Adipocyte (in vitro differentiated cells): ENCODE measurements at regions not wholly inside any gene's neighbourhood (a gene's known extent, or its start where the extent isn't known, plus 50 kb on each side); places are given as distances from the start of the nearest gene placed in this dataset.

Experiments used
- DNase-seq: peaks from one replicate; pipeline ENCODE4 v3.0.0-alpha.2; 2015; ENCODE audit warnings: low read depth
- H3K27me3 ChIP-seq: replicated peaks from 2 replicates; pipeline ENCODE4 v1.7.0; 2013; ENCODE audit warnings: mild to moderate bottlenecking, low read length, moderate library complexity; ENCODE audit not compliant: control insufficient read depth, insufficient read depth
- H3K36me3 ChIP-seq: 2 replicates; pipeline ENCODE4 v1.7.0; 2013; ENCODE audit warnings: low read length, mild to moderate bottlenecking, moderate library complexity; ENCODE audit not compliant: control insufficient read depth, insufficient read depth, severe bottlenecking
- H3K4me1 ChIP-seq: 2 replicates; pipeline ENCODE4 v1.7.0; 2013; ENCODE audit warnings: mild to moderate bottlenecking, low read length, moderate library complexity; ENCODE audit not compliant: control insufficient read depth, insufficient read depth
- H3K4me3 ChIP-seq: 2 replicates; pipeline ENCODE4 v1.7.0; 2013; ENCODE audit warnings: mild to moderate bottlenecking, low read length, moderate library complexity
- H3K9ac ChIP-seq: 2 replicates; pipeline ENCODE4 v1.7.0; 2013; ENCODE audit warnings: mild to moderate bottlenecking, low read length, moderate library complexity
- H3K9me3 ChIP-seq: 2 replicates; pipeline ENCODE4 v1.7.0; 2013; ENCODE audit warnings: mild to moderate bottlenecking, low read length, moderate library complexity; ENCODE audit not compliant: control insufficient read depth

GRCh38 chr11:45573728-45574127, 91.7 kb downstream of the CHST1 start:
- Histone ChIP-seq H3K4me1 (no peaks in the 10 kb centered on the region), H3K36me3 (no peaks in the 10 kb centered on the region), H3K9me3 (no peaks in the 10 kb centered on the region), H3K4me3 (no peak overlapping the region), H3K9ac (no peak overlapping the region), H3K27me3 (peaks cover 72% of the 10 kb centered on the region)
- DNase-seq = no peak

GRCh38 chr11:45572354-45573123, 92.9 kb downstream of the CHST1 start:
- no peaks in the 10 kb centered on the region for H3K9me3 ChIP-seq
- peaks cover 69% of the 10 kb centered on the region for H3K27me3 ChIP-seq
- no peak for DNase-seq
- H3K4me3 ChIP-seq = no peak overlapping the region
- no peak overlapping the region for H3K9ac ChIP-seq
- no peaks in the 10 kb centered on the region for H3K4me1 ChIP-seq
- H3K36me3 ChIP-seq = no peaks in the 10 kb centered on the region

GRCh38 chr11:45569776-45570175, 95.6 kb downstream of the CHST1 start:
- Histone ChIP-seq H3K4me1 (no peaks in the 10 kb centered on the region), H3K9ac (no peak overlapping the region)

GRCh38 chr11:45568049-45568448, 97.4 kb downstream of the CHST1 start:
- H3K4me1 ChIP-seq = no peaks in the 10 kb centered on the region
- no peaks in the 10 kb centered on the region for H3K36me3 ChIP-seq
- no peak overlapping the region for H3K9ac ChIP-seq
- no peaks in the 10 kb centered on the region for H3K9me3 ChIP-seq
- DNase-seq = no peak
- peaks cover 67% of the 10 kb centered on the region for H3K27me3 ChIP-seq
- H3K4me3 ChIP-seq = no peak overlapping the region

More at GRCh38 chr11:45569776-45570175, 95.6 kb downstream of the CHST1 start:
- no peak for DNase-seq
- H3K27me3 ChIP-seq = peaks cover 68% of the 10 kb centered on the region
- no peaks in the 10 kb centered on the region for H3K9me3 ChIP-seq
- no peak overlapping the region for H3K4me3 ChIP-seq
- H3K36me3 ChIP-seq = no peaks in the 10 kb centered on the region

DNA sequence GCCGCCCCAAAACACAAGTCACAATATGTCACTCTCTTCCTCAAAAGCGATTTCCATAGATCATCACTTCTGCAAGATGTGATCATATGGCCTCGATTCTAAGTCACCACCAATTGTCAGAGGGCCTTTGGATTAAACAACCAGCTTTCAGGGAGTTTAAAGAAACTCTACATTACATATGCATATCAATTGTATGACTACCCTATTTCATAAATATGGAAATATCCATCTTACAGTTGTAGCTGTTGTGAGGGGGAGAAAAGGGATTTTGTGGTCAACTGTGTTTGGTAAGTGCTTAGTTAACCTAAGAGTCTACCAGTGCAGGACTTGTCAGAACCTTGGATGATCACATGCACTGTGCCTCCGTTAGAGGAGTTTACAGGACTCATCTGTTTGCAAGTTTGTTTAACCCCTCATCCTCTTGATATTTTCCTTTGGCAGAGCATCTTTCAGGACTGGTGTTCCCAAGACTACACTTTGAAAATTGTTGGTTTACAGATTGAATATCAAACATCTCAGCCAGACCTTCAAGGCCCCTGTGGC, 99.9 kb downstream of the CHST1 start:
- peaks cover 51% of the 10 kb centered on the region for H3K27me3 ChIP-seq
- no peak overlapping the region for H3K9ac ChIP-seq
- no peak for DNase-seq
- no peaks in the 10 kb centered on the region for H3K4me1 ChIP-seq
- no peak overlapping the region for H3K4me3 ChIP-seq
- no peaks in the 10 kb centered on the region for H3K36me3 ChIP-seq
- no peaks in the 10 kb centered on the region for H3K9me3 ChIP-seq

- Histone ChIP-seq H3K27me3 (peaks cover 40% of the 10 kb centered on the region), H3K36me3 (no peaks in the 10 kb centered on the region), H3K9ac (no peak overlapping the region), H3K9me3 (no peaks in the 10 kb centered on the region), H3K4me1 (no peaks in the 10 kb centered on the region), H3K4me3 (no peak overlapping the region)
- DNase-seq = no peak
Measured at GRCh38 chr11:45563810-45564209, 101.6 kb downstream of the CHST1 start.

DNA sequence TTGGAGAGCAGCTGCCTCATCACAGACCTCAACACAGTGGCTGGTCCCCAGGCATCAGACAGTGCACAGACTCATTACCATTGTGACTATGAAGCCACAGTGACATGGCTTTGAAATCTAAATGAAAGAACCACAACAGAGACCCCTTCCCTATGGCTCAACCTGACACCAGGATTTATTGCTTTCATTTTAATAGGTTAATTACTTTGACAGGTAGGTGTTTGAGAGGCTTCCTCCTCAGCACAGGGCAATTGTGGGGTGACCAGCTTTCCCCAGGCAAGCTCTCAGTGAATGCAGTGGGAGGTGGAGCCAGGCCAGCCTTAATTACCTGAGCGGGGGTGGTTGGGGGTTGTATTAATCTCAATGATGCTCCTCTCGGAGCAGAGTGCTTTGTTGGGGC, 102.3 kb downstream of the CHST1 start:
- no peak overlapping the region for H3K9ac ChIP-seq
- no peak for DNase-seq
- peaks cover 5% of the 10 kb centered on the region for H3K9me3 ChIP-seq
- H3K4me3 ChIP-seq = no peak overlapping the region
- peaks cover 40% of the 10 kb centered on the region for H3K27me3 ChIP-seq
- H3K36me3 ChIP-seq = no peaks in the 10 kb centered on the region
- H3K4me1 ChIP-seq = no peaks in the 10 kb centered on the region

DNA sequence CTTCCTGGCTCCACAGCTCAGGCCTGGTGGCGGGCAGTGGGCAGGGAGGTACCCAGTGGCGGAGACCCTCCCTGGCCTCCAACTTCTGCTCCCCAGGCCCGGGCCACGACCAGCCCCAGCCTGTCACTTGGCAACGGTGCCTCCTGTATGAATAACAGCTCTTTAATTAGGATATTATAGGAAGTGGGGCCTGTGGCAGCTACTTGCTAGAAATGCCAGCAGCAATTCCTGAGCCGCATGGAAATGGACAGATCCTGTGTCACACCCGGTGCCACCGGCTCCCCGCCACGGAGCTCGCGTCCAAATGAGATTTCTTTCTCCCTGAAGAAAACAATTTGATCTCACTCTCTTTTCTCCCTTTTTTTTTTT, 104.5 kb downstream of the CHST1 start:
- Histone ChIP-seq H3K27me3 (peaks cover 32% of the 10 kb centered on the region), H3K4me3 (no peak overlapping the region), H3K9me3 (peaks cover 14% of the 10 kb centered on the region), H3K36me3 (no peaks in the 10 kb centered on the region), H3K4me1 (peaks cover 5% of the 10 kb centered on the region), H3K9ac (no peak overlapping the region)
- no peak for DNase-seq

DNA sequence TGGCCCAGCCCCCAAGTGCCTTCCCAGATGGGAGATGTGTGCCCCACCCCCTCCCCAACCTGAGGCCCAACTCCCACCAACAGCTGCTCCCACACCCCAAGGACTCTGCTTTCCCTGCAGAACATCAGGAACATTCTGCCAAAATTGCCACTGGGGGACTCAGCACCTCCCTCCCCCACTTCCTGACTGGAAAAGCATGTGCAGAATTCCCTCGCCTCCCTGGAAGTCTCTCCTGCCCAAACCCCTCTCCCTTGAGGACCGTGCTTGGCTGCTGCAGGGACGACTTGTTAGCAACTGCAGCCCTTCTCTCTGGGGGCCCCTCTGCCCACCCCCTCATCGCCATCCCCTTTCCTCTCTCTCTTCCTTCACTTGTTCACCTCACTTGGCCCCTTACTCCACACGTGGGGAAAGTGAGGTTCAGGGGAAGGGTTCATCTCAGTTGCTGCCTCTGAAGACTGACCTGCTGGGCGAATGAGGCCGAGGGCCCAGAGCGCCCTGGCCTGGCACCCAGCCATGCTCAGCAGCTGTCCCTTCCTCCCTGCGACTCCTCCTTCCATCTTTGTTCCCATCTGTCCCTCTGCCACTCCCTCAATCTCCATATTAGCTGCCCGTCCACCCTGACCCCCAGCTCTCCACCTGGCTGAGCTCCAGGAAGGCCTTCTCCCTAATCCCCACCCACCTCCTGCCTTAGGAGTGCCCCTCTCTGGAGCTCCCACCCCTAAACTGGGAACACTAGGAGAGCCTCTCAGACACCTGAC, 105.1 kb downstream of the CHST1 start:
- Histone ChIP-seq H3K36me3 (no peaks in the 10 kb centered on the region), H3K9me3 (peaks cover 14% of the 10 kb centered on the region), H3K4me1 (peaks cover 5% of the 10 kb centered on the region), H3K9ac (no peak overlapping the region), H3K27me3 (peaks cover 30% of the 10 kb centered on the region), H3K4me3 (no peak overlapping the region)
- no peak for DNase-seq

DNA sequence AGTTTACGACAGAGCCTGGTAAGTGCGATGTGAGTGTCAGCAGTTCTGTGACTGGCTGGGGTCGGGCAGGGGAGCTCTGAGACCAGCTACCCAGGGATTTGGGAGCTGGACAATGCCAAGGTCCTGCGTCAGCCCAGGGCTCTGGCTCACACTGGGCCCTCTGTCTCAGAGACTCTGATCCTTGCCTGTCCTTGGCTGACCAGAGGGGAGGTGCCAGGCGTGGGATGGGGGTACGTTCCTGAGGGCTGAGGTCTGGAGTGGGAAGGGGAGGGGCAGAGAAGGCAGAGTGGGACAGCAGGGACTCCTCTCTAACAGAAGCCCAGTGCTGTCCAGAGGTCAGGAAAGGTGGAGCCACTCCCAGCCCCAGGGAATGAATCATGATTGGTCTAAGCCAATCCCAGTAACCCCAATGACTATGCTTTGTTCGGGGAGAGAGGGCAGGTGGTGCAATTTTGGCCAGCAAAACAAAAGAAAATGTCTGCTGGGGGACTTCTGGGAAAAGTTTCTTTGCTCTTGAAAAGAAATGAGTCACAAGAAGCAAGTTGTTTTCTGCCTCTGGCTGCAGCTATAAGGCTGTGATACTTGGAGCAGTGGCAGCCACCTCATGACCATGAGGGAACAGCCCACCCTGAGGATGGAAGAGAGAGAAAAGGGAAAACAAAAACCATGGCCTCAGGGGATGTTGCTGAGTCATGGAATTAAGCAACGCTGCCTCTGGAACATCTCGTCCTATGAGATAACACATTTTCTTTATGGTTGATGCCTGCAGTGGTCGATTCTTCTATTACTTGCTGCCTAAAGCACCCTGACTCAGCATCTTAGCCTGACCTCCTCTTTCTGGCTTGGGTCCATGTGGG, 108.3 kb downstream of the CHST1 start:
- peaks cover 18% of the 10 kb centered on the region for H3K4me1 ChIP-seq
- H3K36me3 ChIP-seq = no peaks in the 10 kb centered on the region
- no peak for DNase-seq
- H3K9me3 ChIP-seq = peaks cover 14% of the 10 kb centered on the region
- no peak overlapping the region for H3K4me3 ChIP-seq
- no peaks in the 10 kb centered on the region for H3K27me3 ChIP-seq
- peak overlapping the region; percentile 57 for H3K9ac ChIP-seq
